ENCODE measurements at regions not wholly inside any gene's neighbourhood (a gene's known extent, or its start where the extent isn't known, plus 50 kb on each side); places are given as distances from the start of the nearest gene placed in this dataset.

GRCh38 chrX:88613338-88613737 is 133.7 kb upstream of the CPXCR1 start:
- peaks cover 4% of the 10 kb centered on the region; the same call in 1 of the 3 replicates for H3K4me1 Mint-ChIP-seq
- no peaks in the 10 kb centered on the region for H3K27me3 ChIP-seq (ENCODE audit: insufficient read depth)
- no peak overlapping the region for H3K4me3 ChIP-seq
- no peaks in the 10 kb centered on the region for H4K20me1 ChIP-seq (replicated peaks; ENCODE audit: insufficient read depth)
- ATAC-seq (peak; percentile 77), DNase-seq (ENCODE audit: low spot score) (peak; percentile 64)
- H3K4me3 Mint-ChIP-seq: no peak overlapping the region
- H3K9me3 Mint-ChIP-seq: peaks cover 4% of the 10 kb centered on the region; the same call in 1 of the 3 replicates
- no peaks in the 10 kb centered on the region for H3K9me2 ChIP-seq (ENCODE audit: insufficient read depth)
- no peak overlapping the region for H3K27ac Mint-ChIP-seq
- no peak for TF ChIP-seq CREB1 (CRISPR knock-in tag; IDR thresholded peaks at IDR 0.05; ENCODE audit: low read depth)
- TF ChIP-seq ZNF114 (CRISPR knock-in tag; IDR thresholded peaks at IDR 0.05): no peak
- no peak for TF ChIP-seq EZH2phosphoT487 (IDR thresholded peaks at IDR 0.05; ENCODE audit: unreplicated experiment)
- no peak for TF ChIP-seq JUNB (IDR thresholded peaks at IDR 0.05; ENCODE audit: unreplicated experiment)
- no peak for TF ChIP-seq ZNF331 (CRISPR knock-in tag; IDR thresholded peaks at IDR 0.05; ENCODE audit: low read depth)
- peak; percentile 59 to 72 for TF ChIP-seq CTCF (conservative IDR thresholded peaks at IDR 0.05; ENCODE audit: low read depth in 2 of 2)
- TF ChIP-seq STAT1 (IDR thresholded peaks at IDR 0.05; ENCODE audit: unreplicated experiment): no peak
- no peaks in the 10 kb centered on the region for H3K4me1 ChIP-seq (ENCODE audit: insufficient read depth)
- no peak overlapping the region for H3K27ac ChIP-seq (ENCODE audit: low read depth)
- H2AFZ ChIP-seq: no peak overlapping the region
- H3F3A ChIP-seq (replicated peaks; ENCODE audit: low read depth): no peaks in the 10 kb centered on the region
- H3K4me2 ChIP-seq: no peak overlapping the region
- no peaks in the 10 kb centered on the region for H3K79me2 ChIP-seq (replicated peaks; ENCODE audit: insufficient read depth)
- H3K36me3 ChIP-seq (ENCODE audit: insufficient read depth): no peaks in the 10 kb centered on the region
- H3K36me3 Mint-ChIP-seq (ENCODE audit: low read depth): no peaks in the 10 kb centered on the region; the same call in 2 of the 3 replicates
- H3K27me3 Mint-ChIP-seq (ENCODE audit: insufficient read depth, low read depth, poor library complexity): no peaks in the 10 kb centered on the region

GRCh38 chrX:88621278-88621677 is 125.7 kb upstream of the CPXCR1 start:
- Histone ChIP-seq H3K27me3 (ENCODE audit: insufficient read depth) (no peaks in the 10 kb centered on the region), H3K9me2 (ENCODE audit: insufficient read depth) (no peaks in the 10 kb centered on the region), H3K4me3 (no peak overlapping the region), H3K27ac (ENCODE audit: low read depth) (no peak overlapping the region), H3K4me1 (ENCODE audit: insufficient read depth) (no peaks in the 10 kb centered on the region), H3F3A (replicated peaks; ENCODE audit: low read depth) (no peaks in the 10 kb centered on the region), H4K20me1 (replicated peaks; ENCODE audit: insufficient read depth) (no peaks in the 10 kb centered on the region), H3K36me3 (ENCODE audit: insufficient read depth) (no peaks in the 10 kb centered on the region), H3K4me2 (no peak overlapping the region), H2AFZ (no peak overlapping the region), H3K79me2 (replicated peaks; ENCODE audit: insufficient read depth) (no peaks in the 10 kb centered on the region)
- no peak for DNase-seq (ENCODE audit: low spot score)
- no peak overlapping the region for H3K27ac Mint-ChIP-seq
- peaks cover 1% of the 10 kb centered on the region for H3K27me3 Mint-ChIP-seq (ENCODE audit: insufficient read depth, low read depth, poor library complexity)
- H3K36me3 Mint-ChIP-seq (ENCODE audit: low read depth): peaks cover 3% of the 10 kb centered on the region; the same call in 2 of the 3 replicates
- H3K4me1 Mint-ChIP-seq: no peaks in the 10 kb centered on the region
- H3K4me3 Mint-ChIP-seq: no peak overlapping the region
- H3K9me3 Mint-ChIP-seq: no peaks in the 10 kb centered on the region; the same call in 2 of the 3 replicates
- ATAC-seq: no peak
- no peak for TF ChIP-seq CREB1 (CRISPR knock-in tag; IDR thresholded peaks at IDR 0.05; ENCODE audit: low read depth)
- TF ChIP-seq CTCF (conservative IDR thresholded peaks at IDR 0.05; ENCODE audit: low read depth in 2 of 2): no peak
- no peak for TF ChIP-seq JUNB (IDR thresholded peaks at IDR 0.05; ENCODE audit: unreplicated experiment)
- TF ChIP-seq EZH2 (IDR thresholded peaks at IDR 0.05; ENCODE audit: low read depth, unreplicated experiment): no peak
- no peak for TF ChIP-seq STAT1 (IDR thresholded peaks at IDR 0.05; ENCODE audit: unreplicated experiment)
- no peak for TF ChIP-seq ZNF331 (CRISPR knock-in tag; IDR thresholded peaks at IDR 0.05; ENCODE audit: low read depth)
- no peak for TF ChIP-seq NANOG (IDR thresholded peaks at IDR 0.05; ENCODE audit: borderline replicate concordance)
- TF ChIP-seq POLR2AphosphoS5 (IDR thresholded peaks at IDR 0.05; ENCODE audit: low read depth): no peak
- no peak for TF ChIP-seq ETS1 (IDR thresholded peaks at IDR 0.05)
- no peak for TF ChIP-seq EZH2phosphoT487 (IDR thresholded peaks at IDR 0.05; ENCODE audit: unreplicated experiment)

Data from GM23338 (cell line).